HCT116 (cell line): ENCODE measurements at regions not wholly inside any gene's neighbourhood (a gene's known extent, or its start where the extent isn't known, plus 50 kb on each side); places are given as distances from the start of the nearest gene placed in this dataset.

Source experiments
- ATAC-seq: fragments of 200-7000 bp; cut with Tn5 transposase; 2 replicates; pipeline ENCODE4 v1.9.1; 2020; ENCODE audit warnings: mild to moderate bottlenecking, moderate library complexity
- BruUV-seq: library from RNA; stranded (reverse); fragments of 400-500 nt; replicated peaks from 2 replicates; lab custom pipeline; 2021; lab: Mats Ljungman, UMichigan
- CTCF ChIA-PET: fragments of 300-600 bp; sonication (Branson Sonifier 250); formaldehyde crosslinking; loops from one replicate; lab custom pipeline; 2021; ENCODE audit warnings: antibody characterized with exemption; lab: Charles Lee
- POLR2A ChIA-PET: fragments of 300-600, 350-600 bp; sonication (Branson Sonifier 250); formaldehyde crosslinking; loops from one replicate; lab custom pipeline; 2021; ENCODE audit warnings: antibody characterized with exemption; lab: Charles Lee
- RAD21 ChIA-PET, 2 experiments: fragments of 300-600 bp; sonication (Branson Sonifier 250); formaldehyde crosslinking; loops; one replicate each; lab custom pipeline; 2023; ENCODE audit warnings: low total read pairs in 2 of 2; ENCODE audit not compliant: uncharacterized antibody in 2 of 2, unreplicated experiment in 2 of 2, low non-redundant PET in 1 of 2; lab: Charles Lee
- DNase-seq: peaks from one replicate; pipeline ENCODE4 v3.0.0-alpha.2; 2010; ENCODE audit warnings: low read depth, low spot score
- H2AFZ ChIP-seq: fragments of 200-600 bp; shearing (Covaris generic), sonication (generic); 2 replicates; pipeline ENCODE4 v1.6.1; 2017; ENCODE audit warnings: low read depth, mixed run types, mixed read lengths, antibody characterized with exemption, low read length; ENCODE audit not compliant: poor library complexity, severe bottlenecking
- H3K27ac ChIP-seq: 2 replicates; pipeline ENCODE4 v1.5.1; 2012; ENCODE audit warnings: low read depth, low read length
- H3K27me3 ChIP-seq: fragments of 200-600 bp; sonication (generic); 2 replicates; pipeline ENCODE4 v1.6.1; 2016; ENCODE audit warnings: mixed run types, low read length, mixed read lengths; ENCODE audit not compliant: insufficient read depth
- H3K36me3 ChIP-seq, 2 experiments: fragments of 200-500 bp in 1 of 2; fragments of 200-600 bp in 1 of 2; sonication (Bioruptor generic) in 1 of 2; sonication (generic) in 1 of 2; 2 replicates each; pipeline versions ENCODE4 v1.5.1 to v1.6.1; 2014 to 2016; ENCODE audit warnings: low read length in 2 of 2, inconsistent platforms in 1 of 2, mixed read lengths in 1 of 2, mixed run types in 1 of 2; ENCODE audit not compliant: insufficient read depth in 2 of 2, control insufficient read depth in 1 of 2
- H3K4me1 ChIP-seq, 2 experiments: fragments of 200-600 bp in 1 of 2; sonication (generic) in 1 of 2; 2 replicates each; pipeline versions ENCODE4 v1.5.1 to v1.6.1; 2012 to 2017; ENCODE audit warnings: low read length in 2 of 2, inconsistent platforms in 1 of 2, mild to moderate bottlenecking in 1 of 2, mixed read lengths in 1 of 2, mixed run types in 1 of 2, moderate library complexity in 1 of 2; ENCODE audit not compliant: insufficient read depth in 2 of 2, control insufficient read depth in 1 of 2
- H3K4me2 ChIP-seq: fragments of 200-600 bp; sonication (generic); 2 replicates; pipeline ENCODE4 v1.6.1; 2017; ENCODE audit warnings: mixed run types, low read length, mixed read lengths
- H3K4me3 ChIP-seq, 2 experiments: fragments of 200-600 bp in 1 of 2; sonication (generic) in 1 of 2; replicated peaks in 1 of 2; 2 replicates each; pipeline ENCODE4 v1.5.1; 2011 to 2016; ENCODE audit warnings: low read length in 2 of 2, control low read depth in 1 of 2, low read depth in 1 of 2, mild to moderate bottlenecking in 1 of 2, mixed read lengths in 1 of 2, mixed run types in 1 of 2
- H3K79me2 ChIP-seq: fragments of 200-600 bp; sonication (generic); 2 replicates; pipeline ENCODE4 v1.6.1; 2017; ENCODE audit warnings: mild to moderate bottlenecking, mixed run types, low read length, moderate library complexity, mixed read lengths; ENCODE audit not compliant: insufficient read depth
- H3K9ac ChIP-seq: fragments of 200-600 bp; sonication (generic); 2 replicates; pipeline ENCODE4 v1.6.1; 2016; ENCODE audit warnings: low read length, mixed read lengths
- H3K9me2 ChIP-seq: fragments of 200-600 bp; sonication (generic), shearing (Covaris generic); 2 replicates; pipeline ENCODE4 v1.6.1; 2017; ENCODE audit warnings: mixed run types, mild to moderate bottlenecking, moderate library complexity; ENCODE audit not compliant: insufficient read depth
- H3K9me3 ChIP-seq, 2 experiments: fragments of 200-500 bp in 1 of 2; fragments of 200-600 bp in 1 of 2; sonication (Bioruptor generic) in 1 of 2; sonication (generic) in 1 of 2; 2 replicates each; pipeline ENCODE4 v1.6.1; 2014 to 2017; ENCODE audit warnings: low read length in 2 of 2, mixed read lengths in 2 of 2, inconsistent platforms in 1 of 2, low read depth in 1 of 2, mild to moderate bottlenecking in 1 of 2, mixed run types in 1 of 2, moderate library complexity in 1 of 2; ENCODE audit not compliant: control insufficient read depth in 1 of 2, insufficient read depth in 1 of 2
- H4K20me1 ChIP-seq: fragments of 200-600 bp; sonication (generic), shearing (Covaris generic); 2 replicates; pipeline ENCODE4 v1.6.1; 2017; ENCODE audit warnings: mixed run types, mild to moderate bottlenecking, moderate library complexity; ENCODE audit not compliant: insufficient read depth
- CBX3 ChIP-seq: IDR thresholded peaks from 2 replicates; pipeline ENCODE4 v1.6.1; 2012; ENCODE audit warnings: low read depth
- CEBPB ChIP-seq: IDR thresholded peaks from 2 replicates; pipeline ENCODE4 v1.6.1; 2012; ENCODE audit warnings: low read depth
- EGR1 ChIP-seq: IDR thresholded peaks from 2 replicates; pipeline ENCODE4 v1.6.1; 2012; ENCODE audit warnings: low read depth
- ELF1 ChIP-seq: IDR thresholded peaks from 2 replicates; pipeline ENCODE4 v1.6.1; 2012; ENCODE audit warnings: low read depth, borderline replicate concordance
- EZH2 ChIP-seq: fragments of 200-600 bp; sonication (generic); IDR thresholded peaks from 2 replicates; pipeline ENCODE4 v1.6.1; 2017; ENCODE audit warnings: antibody characterized with exemption, mixed run types
- EZH2phosphoT487 ChIP-seq: fragments of 200-600 bp; IDR thresholded peaks from 2 replicates; pipeline ENCODE4 v1.6.1; 2018; ENCODE audit warnings: antibody characterized with exemption, borderline replicate concordance
- JUND ChIP-seq: IDR thresholded peaks from 2 replicates; pipeline ENCODE4 v1.6.1; 2012
- POLR2A ChIP-seq: IDR thresholded peaks from 2 replicates; pipeline ENCODE4 v1.7.0; 2011; ENCODE audit warnings: borderline replicate concordance; ENCODE audit not compliant: insufficient read depth, insufficient read length; ENCODE audit errors: extremely low read depth
- SRF ChIP-seq: IDR thresholded peaks from 2 replicates; pipeline ENCODE4 v1.6.1; 2012; ENCODE audit warnings: low read depth
- TCF7L2 ChIP-seq: IDR thresholded peaks from 2 replicates; pipeline ENCODE4 v1.7.0; 2011; ENCODE audit warnings: borderline replicate concordance, inconsistent platforms; ENCODE audit not compliant: insufficient read depth, insufficient read length; ENCODE audit errors: extremely low read depth
- ZFX ChIP-seq: fragments of 450-650 bp; IDR thresholded peaks from 2 replicates; pipeline ENCODE4 v1.6.1; 2017
- ZNF274 ChIP-seq: fragments of 200-500 bp; sonication (Bioruptor generic); IDR thresholded peaks from 2 replicates; pipeline ENCODE4 v1.6.1; 2014; ENCODE audit warnings: mild to moderate bottlenecking, low read depth, low read length, inconsistent platforms
- intact Hi-C: fragments of 100-400 bp; cut with micrococcal nuclease; formaldehyde crosslinking; loops from 2 replicates; pipeline ENCODE4 v1.10.0; 2022
- TF ChIP-seq, protein P1 (sequence below): IDR thresholded peaks from 2 replicates; pipeline ENCODE4 v1.6.1; 2011; ENCODE audit warnings: mild to moderate bottlenecking, low read length, moderate library complexity; ENCODE audit not compliant: insufficient replicate concordance; ENCODE audit errors: extremely low read depth
- TF ChIP-seq, protein P2 (sequence below): IDR thresholded peaks from 2 replicates; pipeline ENCODE4 v1.6.1; 2012
- TF ChIP-seq, protein P3 (sequence below), 3 experiments: fragments of 200-600 bp in 1 of 3; sonication (generic) in 1 of 3; IDR thresholded peaks in 2 of 3; conservative IDR thresholded peaks in 1 of 3; 2 replicates each; pipeline ENCODE4 v1.5.1; 2012 to 2017; ENCODE audit warnings: low read depth in 2 of 3, low read length in 2 of 3, antibody characterized with exemption in 1 of 3, borderline replicate concordance in 1 of 3, control low read depth in 1 of 3, mild to moderate bottlenecking in 1 of 3, mixed read lengths in 1 of 3, mixed run types in 1 of 3, moderate library complexity in 1 of 3; ENCODE audit not compliant: insufficient read depth in 1 of 3

DNA sequence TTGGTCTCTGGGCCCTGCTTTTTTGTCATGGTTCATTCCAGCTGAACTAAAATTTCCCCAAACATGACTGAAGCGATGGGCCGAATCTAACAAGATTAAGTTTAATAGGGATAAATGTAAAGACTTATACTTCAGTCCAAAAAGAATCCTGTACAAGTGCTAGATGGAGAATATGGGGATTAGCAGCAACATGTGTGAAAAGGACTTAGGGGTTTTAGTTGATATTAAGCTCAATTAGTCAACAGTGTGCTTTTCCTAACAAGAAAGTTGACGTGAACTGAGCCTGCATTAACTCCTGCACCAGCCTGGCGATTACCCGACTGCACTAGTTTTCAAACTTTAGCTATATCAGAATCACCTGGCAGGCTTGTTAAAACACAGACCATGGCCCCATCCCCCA is 61.0 kb upstream of the BBX start:
- RAD21 ChIA-PET = no interaction called here
- H3K9me3 ChIP-seq = no peaks in the 10 kb centered on the region
- no peaks in the 10 kb centered on the region for H3K4me1 ChIP-seq
- H3K27me3 ChIP-seq = no peaks in the 10 kb centered on the region
- CTCF ChIA-PET = interaction anchor here (1.4 kb wide), 1 partner anchor 32 kb away, joined by 6 read pairs; no protein-coding TSS in a partner anchor
- no peaks in the 10 kb centered on the region for H4K20me1 ChIP-seq
- no peak overlapping the region for H2AFZ ChIP-seq
- intact Hi-C loops = no loop called here
- H3K36me3 ChIP-seq = no peaks in the 10 kb centered on the region
- BruUV-seq = no TSS peak
- H3K79me2 ChIP-seq = no peaks in the 10 kb centered on the region
- no peak overlapping the region for H3K4me2 ChIP-seq
- H3K9me2 ChIP-seq = no peaks in the 10 kb centered on the region
- POLR2A ChIA-PET = no interaction called here
- no peak overlapping the region for H3K4me3 ChIP-seq
- TF ChIP-seq POLR2A (no peak), ZFX (no peak)
- TF ChIP-seq, protein P1, sequence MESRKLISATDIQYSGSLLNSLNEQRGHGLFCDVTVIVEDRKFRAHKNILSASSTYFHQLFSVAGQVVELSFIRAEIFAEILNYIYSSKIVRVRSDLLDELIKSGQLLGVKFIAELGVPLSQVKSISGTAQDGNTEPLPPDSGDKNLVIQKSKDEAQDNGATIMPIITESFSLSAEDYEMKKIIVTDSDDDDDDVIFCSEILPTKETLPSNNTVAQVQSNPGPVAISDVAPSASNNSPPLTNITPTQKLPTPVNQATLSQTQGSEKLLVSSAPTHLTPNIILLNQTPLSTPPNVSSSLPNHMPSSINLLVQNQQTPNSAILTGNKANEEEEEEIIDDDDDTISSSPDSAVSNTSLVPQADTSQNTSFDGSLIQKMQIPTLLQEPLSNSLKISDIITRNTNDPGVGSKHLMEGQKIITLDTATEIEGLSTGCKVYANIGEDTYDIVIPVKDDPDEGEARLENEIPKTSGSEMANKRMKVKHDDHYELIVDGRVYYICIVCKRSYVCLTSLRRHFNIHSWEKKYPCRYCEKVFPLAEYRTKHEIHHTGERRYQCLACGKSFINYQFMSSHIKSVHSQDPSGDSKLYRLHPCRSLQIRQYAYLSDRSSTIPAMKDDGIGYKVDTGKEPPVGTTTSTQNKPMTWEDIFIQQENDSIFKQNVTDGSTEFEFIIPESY = no peak
- no peak overlapping the region for H3K27ac ChIP-seq
- H3K9ac ChIP-seq = no peak overlapping the region
- no peak for ATAC-seq
- DNase-seq = no peak

DNA sequence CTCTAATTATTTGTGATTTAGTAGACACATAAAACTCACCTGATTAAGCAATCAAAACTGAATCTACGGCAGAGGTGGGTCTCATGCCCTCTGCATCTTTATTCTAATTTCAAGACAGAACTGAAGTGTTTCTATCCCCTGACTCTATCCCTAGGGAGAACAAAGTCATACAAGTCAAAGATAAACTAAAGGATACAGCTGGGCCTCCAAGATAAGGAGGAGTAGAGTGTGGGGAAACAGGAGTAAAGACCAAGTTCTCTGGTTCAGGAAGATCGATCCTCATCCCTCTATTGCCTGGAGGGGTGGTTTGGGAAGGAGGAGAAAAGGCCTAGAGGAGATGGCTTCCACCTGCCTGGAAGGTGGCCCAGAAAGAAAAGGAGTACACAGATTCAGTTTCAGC is 58.7 kb upstream of the BBX start:
- H3K9me2 ChIP-seq = no peaks in the 10 kb centered on the region
- no peak overlapping the region for H3K4me3 ChIP-seq
- ATAC-seq (no peak), DNase-seq (no peak)
- no peaks in the 10 kb centered on the region for H3K36me3 ChIP-seq
- H3K4me1 ChIP-seq = no peaks in the 10 kb centered on the region
- H3K79me2 ChIP-seq = no peaks in the 10 kb centered on the region
- no peak overlapping the region for H3K9ac ChIP-seq
- CTCF ChIA-PET = no interaction called here
- intact Hi-C loops = no loop called here
- H3K27ac ChIP-seq = no peak overlapping the region
- no peak overlapping the region for H3K4me2 ChIP-seq
- no peaks in the 10 kb centered on the region for H3K9me3 ChIP-seq
- TF ChIP-seq EGR1 (no peak), EZH2 (no peak), ZFX (no peak), POLR2A (no peak), EZH2phosphoT487 (no peak), SRF (no peak), CBX3 (no peak), CEBPB (no peak), JUND (no peak), ZNF274 (no peak), TCF7L2 (no peak), ELF1 (no peak)
- TF ChIP-seq, protein P2, sequence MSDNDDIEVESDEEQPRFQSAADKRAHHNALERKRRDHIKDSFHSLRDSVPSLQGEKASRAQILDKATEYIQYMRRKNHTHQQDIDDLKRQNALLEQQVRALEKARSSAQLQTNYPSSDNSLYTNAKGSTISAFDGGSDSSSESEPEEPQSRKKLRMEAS = no peak
- TF ChIP-seq, protein P3, sequence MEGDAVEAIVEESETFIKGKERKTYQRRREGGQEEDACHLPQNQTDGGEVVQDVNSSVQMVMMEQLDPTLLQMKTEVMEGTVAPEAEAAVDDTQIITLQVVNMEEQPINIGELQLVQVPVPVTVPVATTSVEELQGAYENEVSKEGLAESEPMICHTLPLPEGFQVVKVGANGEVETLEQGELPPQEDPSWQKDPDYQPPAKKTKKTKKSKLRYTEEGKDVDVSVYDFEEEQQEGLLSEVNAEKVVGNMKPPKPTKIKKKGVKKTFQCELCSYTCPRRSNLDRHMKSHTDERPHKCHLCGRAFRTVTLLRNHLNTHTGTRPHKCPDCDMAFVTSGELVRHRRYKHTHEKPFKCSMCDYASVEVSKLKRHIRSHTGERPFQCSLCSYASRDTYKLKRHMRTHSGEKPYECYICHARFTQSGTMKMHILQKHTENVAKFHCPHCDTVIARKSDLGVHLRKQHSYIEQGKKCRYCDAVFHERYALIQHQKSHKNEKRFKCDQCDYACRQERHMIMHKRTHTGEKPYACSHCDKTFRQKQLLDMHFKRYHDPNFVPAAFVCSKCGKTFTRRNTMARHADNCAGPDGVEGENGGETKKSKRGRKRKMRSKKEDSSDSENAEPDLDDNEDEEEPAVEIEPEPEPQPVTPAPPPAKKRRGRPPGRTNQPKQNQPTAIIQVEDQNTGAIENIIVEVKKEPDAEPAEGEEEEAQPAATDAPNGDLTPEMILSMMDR (IDR thresholded peaks at IDR 0.05 in 2 of 3, conservative IDR thresholded peaks at IDR 0.05 in 1 of 3; ENCODE audit: borderline replicate concordance in 1 of 3, insufficient read depth in 1 of 3, low read depth in 2 of 3, low read length in 2 of 3) = no peak
- RAD21 ChIA-PET = no interaction called here
- no peak overlapping the region for H2AFZ ChIP-seq
- POLR2A ChIA-PET = no interaction called here
- no peaks in the 10 kb centered on the region for H3K27me3 ChIP-seq
- BruUV-seq = no TSS peak
- no peaks in the 10 kb centered on the region for H4K20me1 ChIP-seq
